Uterus (tissue), 2 donors: ENCODE measurements at regions not wholly inside any gene's neighbourhood (a gene's known extent, or its start where the extent isn't known, plus 50 kb on each side); places are given as distances from the start of the nearest gene placed in this dataset.

Experiments
- POLR2A ChIP-seq, 2 donors: fragments of 450-650 bp; IDR thresholded peaks; one replicate each; pipeline ENCODE4 v1.6.1; 2016; ENCODE audit warnings: antibody characterized with exemption in 2 of 2, mild to moderate bottlenecking in 1 of 2, moderate library complexity in 1 of 2
- TF ChIP-seq, protein P1 (sequence below), 4 experiments: fragments of 200-600 bp in 2 of 4; fragments of 450-650 bp in 2 of 4; sonication (generic) in 2 of 4; IDR thresholded peaks; one replicate each; pipeline ENCODE4 v1.5.1; 2016 to 2019; ENCODE audit warnings: antibody characterized with exemption in 4 of 4, mild to moderate bottlenecking in 2 of 4, moderate library complexity in 1 of 4

DNA sequence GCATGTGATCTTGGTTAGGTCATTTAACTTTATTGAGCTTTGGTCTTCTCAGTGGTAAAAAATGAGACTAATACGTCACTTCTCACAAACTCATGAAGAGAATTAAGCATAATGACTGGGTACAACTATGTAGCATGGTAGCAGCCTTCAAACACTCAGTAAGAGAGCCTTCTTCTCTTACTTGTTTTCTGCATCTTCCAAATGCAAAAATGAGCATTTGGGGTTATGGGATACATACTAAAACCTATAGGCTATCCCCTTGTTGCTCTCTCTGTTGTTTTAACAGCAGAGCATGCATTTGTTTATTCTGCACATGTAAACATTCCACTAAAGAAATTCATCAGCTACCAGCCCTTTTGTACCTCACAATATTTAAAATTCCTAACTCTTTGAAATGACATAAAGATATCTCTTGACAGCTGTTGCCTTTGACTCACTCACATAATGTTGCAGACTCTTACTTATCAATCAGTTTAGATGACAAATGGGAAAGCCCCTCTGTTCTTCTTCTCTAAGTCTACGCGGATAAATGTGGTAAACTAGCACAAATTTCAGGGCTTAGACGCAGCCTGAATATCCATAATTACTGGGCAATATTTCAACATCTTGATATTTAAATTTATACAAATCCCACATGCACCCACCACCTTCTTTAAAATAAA lies 327.3 kb upstream of the SATB1 start:
- TF ChIP-seq, protein P1, sequence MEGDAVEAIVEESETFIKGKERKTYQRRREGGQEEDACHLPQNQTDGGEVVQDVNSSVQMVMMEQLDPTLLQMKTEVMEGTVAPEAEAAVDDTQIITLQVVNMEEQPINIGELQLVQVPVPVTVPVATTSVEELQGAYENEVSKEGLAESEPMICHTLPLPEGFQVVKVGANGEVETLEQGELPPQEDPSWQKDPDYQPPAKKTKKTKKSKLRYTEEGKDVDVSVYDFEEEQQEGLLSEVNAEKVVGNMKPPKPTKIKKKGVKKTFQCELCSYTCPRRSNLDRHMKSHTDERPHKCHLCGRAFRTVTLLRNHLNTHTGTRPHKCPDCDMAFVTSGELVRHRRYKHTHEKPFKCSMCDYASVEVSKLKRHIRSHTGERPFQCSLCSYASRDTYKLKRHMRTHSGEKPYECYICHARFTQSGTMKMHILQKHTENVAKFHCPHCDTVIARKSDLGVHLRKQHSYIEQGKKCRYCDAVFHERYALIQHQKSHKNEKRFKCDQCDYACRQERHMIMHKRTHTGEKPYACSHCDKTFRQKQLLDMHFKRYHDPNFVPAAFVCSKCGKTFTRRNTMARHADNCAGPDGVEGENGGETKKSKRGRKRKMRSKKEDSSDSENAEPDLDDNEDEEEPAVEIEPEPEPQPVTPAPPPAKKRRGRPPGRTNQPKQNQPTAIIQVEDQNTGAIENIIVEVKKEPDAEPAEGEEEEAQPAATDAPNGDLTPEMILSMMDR (IDR thresholded peaks at IDR 0.05), result no peak
- TF ChIP-seq POLR2A (IDR thresholded peaks at IDR 0.05), result no peak
